K562 (cell line): ENCODE measurements at regions not wholly inside any gene's neighbourhood (a gene's known extent, or its start where the extent isn't known, plus 50 kb on each side); places are given as distances from the start of the nearest gene placed in this dataset.

ENCODE experiments used
- ATAC-seq: fragments of 200-7000 bp; cut with Tn5 transposase; 3 replicates; pipeline ENCODE4 v1.9.1; 2020; ENCODE audit warnings: moderate library complexity
- BruUV-seq: library from RNA; stranded (reverse); fragments of 400-500 nt; replicated peaks from 2 replicates; lab custom pipeline; 2021; lab: Mats Ljungman, UMichigan
- CTCF ChIA-PET: fragments of 300-600 bp; formaldehyde crosslinking; extraction: SDS; loops from one replicate; lab custom pipeline; 2021; ENCODE audit warnings: low intra/inter-chr PET ratio; lab: Yijun Ruan, JAX
- POLR2A ChIA-PET: fragments of 300-600, 350-650 bp; sonication (Branson Sonifier 250); formaldehyde crosslinking; extraction: SDS; loops from one replicate; lab custom pipeline; 2021; ENCODE audit warnings: antibody characterized with exemption, inconsistent platforms; lab: Yijun Ruan, JAX
- DNase-seq, 4 experiments: peaks; one replicate each; pipeline versions ENCODE4 v3.0.0 to v3.0.0-alpha.2; 2011 to 2018; ENCODE audit warnings: low spot score in 3 of 4, mixed read lengths in 3 of 4; ENCODE audit errors: extremely low read depth in 1 of 4
- FAIRE-seq: peaks from 2 replicates; lab custom pipeline; 2011; peaks lifted over from hg19 to GRCh38; lab: Jason Lieb, UNC
- H2AFZ ChIP-seq: 2 replicates; pipeline ENCODE4 v1.6.0; 2011; ENCODE audit warnings: low read depth, low read length, control low read depth, inconsistent platforms
- H3K27ac ChIP-seq: fragments of 200-600 bp; 3 replicates; pipeline ENCODE4 v1.8.0; 2011; ENCODE audit warnings: low read depth, mild to moderate bottlenecking, control low read depth, inconsistent platforms, low read length, moderate library complexity, mixed read lengths; ENCODE audit errors: extremely low read depth
- H3K27me3 ChIP-seq, 2 experiments: fragments of 300-600 bp in 1 of 2; 2 replicates in 1 of 2; 3 replicates in 1 of 2; pipeline versions ENCODE4 v1.6.0 to v1.8.0; 2011; ENCODE audit warnings: inconsistent platforms in 2 of 2, low read length in 2 of 2, mild to moderate bottlenecking in 1 of 2, mixed read lengths in 1 of 2, moderate library complexity in 1 of 2; ENCODE audit not compliant: control insufficient read depth in 2 of 2, insufficient read depth in 2 of 2
- H3K36me3 ChIP-seq: fragments of 300-600 bp; 3 replicates; pipeline ENCODE4 v1.8.0; 2011; ENCODE audit warnings: mild to moderate bottlenecking, low read length, inconsistent platforms; ENCODE audit not compliant: control insufficient read depth, insufficient read depth
- H3K4me1 ChIP-seq, 2 experiments: fragments of 200-600 bp in 1 of 2; replicated peaks in 1 of 2; 2 replicates in 1 of 2; 3 replicates in 1 of 2; pipeline versions ENCODE4 v1.5.1 to v1.8.0; 2011; ENCODE audit warnings: inconsistent platforms in 2 of 2, low read length in 2 of 2, mild to moderate bottlenecking in 1 of 2, mixed read lengths in 1 of 2, moderate library complexity in 1 of 2; ENCODE audit not compliant: control insufficient read depth in 2 of 2, insufficient read depth in 2 of 2
- H3K4me2 ChIP-seq: 2 replicates; pipeline ENCODE4 v1.6.1; 2011; ENCODE audit warnings: low read length, control low read depth, inconsistent platforms, mixed read lengths; ENCODE audit not compliant: insufficient read depth
- H3K4me3 ChIP-seq: fragments of 200-600 bp; sonication (generic), shearing (Covaris generic); 2 replicates; pipeline ENCODE4 v1.5.1; 2016; ENCODE audit warnings: control low read depth, inconsistent platforms
- H3K79me2 ChIP-seq: fragments of 200-600 bp; 3 replicates; pipeline ENCODE4 v1.8.0; 2011; ENCODE audit warnings: low read length, inconsistent platforms; ENCODE audit not compliant: control insufficient read depth, insufficient read depth
- H3K9ac ChIP-seq, 2 experiments: 2 replicates each; pipeline versions ENCODE4 v1.6.0 to v1.6.1; 2011; ENCODE audit warnings: low read depth in 2 of 2, low read length in 2 of 2, control low read depth in 1 of 2, inconsistent platforms in 1 of 2, mild to moderate bottlenecking in 1 of 2, mixed read lengths in 1 of 2; ENCODE audit not compliant: insufficient read depth in 1 of 2
- H3K9me1 ChIP-seq: one replicate; pipeline ENCODE4 v1.6.0; 2011; ENCODE audit warnings: inconsistent platforms, mild to moderate bottlenecking, low read length, moderate library complexity; ENCODE audit not compliant: control insufficient read depth, insufficient read depth
- H3K9me3 ChIP-seq: replicated peaks from 2 replicates; pipeline ENCODE4 v1.5.1; 2011; ENCODE audit warnings: low read depth, low read length, inconsistent platforms; ENCODE audit not compliant: control insufficient read depth, insufficient read depth
- H4K20me1 ChIP-seq: replicated peaks from 2 replicates; pipeline ENCODE4 v1.6.1; 2011; ENCODE audit warnings: low read length, inconsistent platforms, mixed read lengths; ENCODE audit not compliant: control insufficient read depth, insufficient read depth
- CBX1 ChIP-seq: sonication (generic); IDR thresholded peaks from 2 replicates; pipeline ENCODE4 v1.6.1; 2016; ENCODE audit warnings: antibody characterized with exemption, low read depth, mild to moderate bottlenecking
- CBX3 ChIP-seq, 2 experiments: IDR thresholded peaks; 1 replicate in 1 of 2; 2 replicates in 1 of 2; pipeline ENCODE4 v1.6.1; 2012; ENCODE audit warnings: inconsistent platforms in 2 of 2, low read length in 2 of 2, borderline replicate concordance in 1 of 2, control low read depth in 1 of 2
- CC2D1A ChIP-seq: fragments of 450-650 bp; IDR thresholded peaks from 2 replicates; pipeline ENCODE4 v1.6.1; 2017; ENCODE audit warnings: mild to moderate bottlenecking
- CCAR2 ChIP-seq: fragments of 200-400 bp; formaldehyde crosslinking; IDR thresholded peaks from 2 replicates; pipeline ENCODE4 v1.6.1; 2017; ENCODE audit warnings: mild to moderate bottlenecking, low read depth, low read length
- CREB5 ChIP-seq: fragments of 250-450 bp; sonication (Bioruptor Pico); IDR thresholded peaks from 2 replicates; pipeline ENCODE4 v1.5.0; 2020; ENCODE audit warnings: mild to moderate bottlenecking
- DDX20 ChIP-seq: fragments of 450-650 bp; IDR thresholded peaks from 2 replicates; pipeline ENCODE4 v1.6.1; 2016; ENCODE audit warnings: missing genetic modification characterization, low read depth, mild to moderate bottlenecking, missing compliant biosample characterization, moderate library complexity
- ELF1 ChIP-seq: fragments of 200-800 bp; sonication (Bioruptor generic); IDR thresholded peaks from 2 replicates; pipeline ENCODE4 v1.6.1; 2016; ENCODE audit warnings: missing genetic modification characterization, missing compliant biosample characterization
- FOXA3 ChIP-seq, 2 experiments: fragments of 450-650 bp in 1 of 2; sonication (generic) in 1 of 2; formaldehyde crosslinking; IDR thresholded peaks in 1 of 2; conservative IDR thresholded peaks in 1 of 2; 2 replicates each; pipeline versions ENCODE4 v1.4.0 to v1.8.0; 2020 to 2022; ENCODE audit warnings: mild to moderate bottlenecking in 2 of 2, missing genetic modification reagents in 1 of 2
- HNRNPL ChIP-seq: fragments of 200-400 bp; formaldehyde crosslinking; IDR thresholded peaks from 2 replicates; pipeline ENCODE4 v1.6.1; 2017; ENCODE audit warnings: low read depth, mild to moderate bottlenecking, low read length
- HNRNPLL ChIP-seq: fragments of 200-400 bp; formaldehyde crosslinking; IDR thresholded peaks from 2 replicates; pipeline ENCODE4 v1.6.1; 2017; ENCODE audit warnings: low read length, low read depth, mild to moderate bottlenecking; ENCODE audit not compliant: poor library complexity, severe bottlenecking
- MXD1 ChIP-seq: fragments of 250-450 bp; sonication (Bioruptor Pico); IDR thresholded peaks from 2 replicates; pipeline ENCODE4 v1.8.0; 2021; ENCODE audit warnings: borderline replicate concordance, mild to moderate bottlenecking, moderate library complexity; ENCODE audit not compliant: poor library complexity, severe bottlenecking
- NFIX ChIP-seq: fragments of 250-450 bp; sonication (Bioruptor Pico); IDR thresholded peaks from 2 replicates; pipeline ENCODE4 v1.4.0; 2020; ENCODE audit warnings: low read depth, mild to moderate bottlenecking, moderate library complexity
- PURB ChIP-seq: sonication (generic); formaldehyde crosslinking; IDR thresholded peaks from 2 replicates; pipeline ENCODE4 v1.9.0; 2021; ENCODE audit warnings: low read depth, mild to moderate bottlenecking, missing genetic modification reagents
- TCFL5 ChIP-seq: fragments of 250-450 bp; sonication (Bioruptor Pico); conservative IDR thresholded peaks from 2 replicates; pipeline ENCODE4 v1.6.1; 2021; ENCODE audit warnings: mild to moderate bottlenecking, moderate library complexity, matching md5 sums
- TEAD1 ChIP-seq, 2 experiments: fragments of 450-650 bp in 1 of 2; sonication (generic) in 1 of 2; formaldehyde crosslinking; IDR thresholded peaks; 2 replicates each; pipeline versions ENCODE4 v1.4.0 to v1.8.0; 2020 to 2022; ENCODE audit warnings: mild to moderate bottlenecking in 2 of 2, missing genetic modification reagents in 1 of 2
- TOE1 ChIP-seq, 2 experiments: fragments of 450-650 bp in 1 of 2; sonication (generic) in 1 of 2; formaldehyde crosslinking in 1 of 2; IDR thresholded peaks; 2 replicates each; pipeline versions ENCODE4 v1.7.1 to v1.8.0; 2016 to 2022; ENCODE audit warnings: borderline replicate concordance in 2 of 2, mild to moderate bottlenecking in 2 of 2, antibody characterized with exemption in 1 of 2, inconsistent platforms in 1 of 2, low read depth in 1 of 2, missing genetic modification reagents in 1 of 2, moderate library complexity in 1 of 2
- ZNF589 ChIP-seq: fragments of 200-800 bp; sonication (Bioruptor generic); IDR thresholded peaks from 2 replicates; pipeline ENCODE4 v1.6.1; 2016; ENCODE audit warnings: low read depth, missing genetic modification characterization, missing compliant biosample characterization
- WGBS: fragments of 100-300 bp; shearing (Covaris generic); methylation state at CpG from one replicate; pipeline ENCODE4 v1.1.6; 2016; ENCODE audit warnings: low coverage, mixed read lengths; ENCODE audit not compliant: insufficient coverage; ENCODE audit errors: missing lambda C conversion rate; 5-methylcytosine and 5-hydroxymethylcytosine counted together
- in situ Hi-C: fragments of 300-500 bp; cut with MboI; formaldehyde crosslinking; loops from 4 replicates; pipeline ENCODE4 v1.15.0; 2018; ENCODE audit warnings: inconsistent platforms, mixed read lengths
- intact Hi-C: fragments of 100-400 bp; cut with micrococcal nuclease; formaldehyde crosslinking; loops from 2 replicates; pipeline ENCODE4 v1.14.2; 2022

GRCh38 chr2:157182204-157182709 is 75.2 kb upstream of the GALNT5 start (continued):
- TF ChIP-seq HNRNPLL, result peak; percentile 82

GRCh38 chr2:157182834-157183396 is 74.6 kb upstream of the GALNT5 start:
- DNase-seq, result peak in 1 of 4 experiments; percentile 32
- Histone ChIP-seq H3K4me2 (peak overlapping the region; percentile 53), H3K27ac (peak overlapping the region; percentile 72), H3K4me1 (peaks cover 3 to 20% of the 10 kb centered on the region in 2 experiments; a peak in 4 of 5 replicates), H3K9me1 (no peaks in the 10 kb centered on the region), H3K79me2 (no peaks in the 10 kb centered on the region), H3K4me3 (no peak overlapping the region), H2AFZ (peak overlapping the region; percentile 86), H3K9me3 (no peaks in the 10 kb centered on the region), H3K27me3 (no peaks in the 10 kb centered on the region), H3K36me3 (no peaks in the 10 kb centered on the region), H3K9ac (peak overlapping the region in 1 of 2 experiments; percentile 6; a peak in 1 of 4 replicates), H4K20me1 (no peaks in the 10 kb centered on the region)
- FAIRE-seq, result peak; percentile 32
- peak; percentile 52 for ATAC-seq
- CTCF ChIA-PET, result no interaction called here
- 33% methylated on average over 3 of the region's 3 CpGs for WGBS
- BruUV-seq, result no TSS peak
- intact Hi-C loops, result no loop called here
- POLR2A ChIA-PET, result interaction anchor here (1.2 to 1.7 kb wide), 2 partner anchors 9 to 11 kb away, joined by 3 to 6 read pairs; no protein-coding TSS in a partner anchor
- in situ Hi-C loops, result no loop called here
- TF ChIP-seq CCAR2 (no peak), CC2D1A (no peak), FOXA3 (CRISPR knock-in tag; conservative IDR thresholded peaks at IDR 0.05 in 1 of 2, IDR thresholded peaks at IDR 0.05 in 1 of 2) (0 out of 4 replicates have a peak, but pooled peaks of 1 of the 2 experiments have one; percentile 16), TOE1 (IDR thresholded peaks at IDR 0.05; ENCODE audit: borderline replicate concordance) (no peak), TOE1 (CRISPR knock-in tag; IDR thresholded peaks at IDR 0.05; ENCODE audit: borderline replicate concordance, low read depth) (no peak), CBX3 (IDR thresholded peaks at IDR 0.05; ENCODE audit: borderline replicate concordance in 1 of 2, low read length in 2 of 2) (peak in 1 of 2 experiments; percentile 59; a peak in 1 of 3 replicates), NFIX (CRISPR knock-in tag) (no peak), TCFL5 (CRISPR knock-in tag) (no peak), CBX1 (no peak), MXD1 (CRISPR knock-in tag) (no peak), ELF1 (tag) (no peak), CREB5 (CRISPR knock-in tag) (no peak), TEAD1 (CRISPR knock-in tag; IDR thresholded peaks at IDR 0.05) (0 out of 4 replicates have a peak, but pooled peaks of 1 of the 2 experiments have one; percentile 13), PURB (CRISPR knock-in tag) (no peak), ZNF589 (peak; percentile 62; the same call in 1 of the 2 replicates), DDX20 (tag) (no peak), HNRNPL (no peak)
